K562 (cell line): ENCODE measurements at regions not wholly inside any gene's neighbourhood (a gene's known extent, or its start where the extent isn't known, plus 50 kb on each side); places are given as distances from the start of the nearest gene placed in this dataset.

Experiments used
- CHAMP1 ChIP-seq: fragments of 450-650 bp; IDR thresholded peaks from 2 replicates; pipeline ENCODE4 v1.6.1; 2016; ENCODE audit warnings: mild to moderate bottlenecking
- CTCFL ChIP-seq: IDR thresholded peaks from 2 replicates; pipeline ENCODE4 v1.6.1; 2011; ENCODE audit warnings: borderline replicate concordance, low read depth, mild to moderate bottlenecking, moderate library complexity, low read length; ENCODE audit not compliant: insufficient read depth, poor library complexity, severe bottlenecking
- FOXA3 ChIP-seq, 2 experiments: fragments of 450-650 bp in 1 of 2; sonication (generic) in 1 of 2; formaldehyde crosslinking; IDR thresholded peaks in 1 of 2; conservative IDR thresholded peaks in 1 of 2; 2 replicates each; pipeline versions ENCODE4 v1.4.0 to v1.8.0; 2020 to 2022; ENCODE audit warnings: mild to moderate bottlenecking in 2 of 2, missing genetic modification reagents in 1 of 2
- GATAD2B ChIP-seq: fragments of 450-650 bp; IDR thresholded peaks from 2 replicates; pipeline ENCODE4 v1.6.1; 2017; ENCODE audit warnings: mild to moderate bottlenecking, borderline replicate concordance
- GTF3C2 ChIP-seq: IDR thresholded peaks from 3 replicates; pipeline ENCODE4 v1.6.1; 2011; ENCODE audit warnings: borderline replicate concordance, mild to moderate bottlenecking, moderate library complexity; ENCODE audit not compliant: insufficient read length; ENCODE audit errors: extremely low read depth
- HDAC6 ChIP-seq: IDR thresholded peaks from 2 replicates; pipeline ENCODE4 v1.6.1; 2012; ENCODE audit warnings: low read depth, mild to moderate bottlenecking, control low read depth, inconsistent platforms, low read length, moderate library complexity
- MYC ChIP-seq, 2 experiments: fragments of 250-450 bp in 1 of 2; sonication (Bioruptor Pico) in 1 of 2; IDR thresholded peaks; 2 replicates each; pipeline versions ENCODE4 v1.5.1 to v1.6.1; 2012 to 2021; ENCODE audit warnings: low read depth in 2 of 2, borderline replicate concordance in 1 of 2, improper control_type of control experiment in 1 of 2, low read length in 1 of 2, mild to moderate bottlenecking in 1 of 2, moderate library complexity in 1 of 2
- PHTF2 ChIP-seq: fragments of 250-450 bp; sonication (Bioruptor Pico); IDR thresholded peaks from 2 replicates; pipeline ENCODE4 v1.5.0; 2021; ENCODE audit warnings: mild to moderate bottlenecking
- SREBF1 ChIP-seq: fragments of 150-350 bp; IDR thresholded peaks from 2 replicates; pipeline ENCODE4 v1.6.1; 2014; ENCODE audit warnings: antibody characterized with exemption, low read depth, low read length, borderline replicate concordance
- TCF7L2 ChIP-seq: fragments of 150-350 bp; IDR thresholded peaks from 2 replicates; pipeline ENCODE4 v1.6.1; 2016; ENCODE audit warnings: low read depth, mild to moderate bottlenecking, low read length, moderate library complexity
- ZNF134 ChIP-seq: fragments of 250-450 bp; sonication (Bioruptor Pico); conservative IDR thresholded peaks from 2 replicates; pipeline ENCODE4 v1.4.0; 2020
- ZNF655 ChIP-seq: fragments of 250-450 bp; sonication (Bioruptor Pico); IDR thresholded peaks from 2 replicates; pipeline ENCODE4 v1.5.0; 2021
- TF ChIP-seq, protein P1 (sequence below): sonication (generic); formaldehyde crosslinking; IDR thresholded peaks from 2 replicates; pipeline ENCODE4 v1.5.0; 2020; ENCODE audit warnings: missing genetic modification reagents
- TF ChIP-seq, protein P2 (sequence below): fragments of 450-650 bp; IDR thresholded peaks from 2 replicates; pipeline ENCODE4 v1.6.1; 2018; ENCODE audit warnings: mild to moderate bottlenecking, low read depth; ENCODE audit not compliant: partially characterized antibody

- TF ChIP-seq GTF3C2 (no peak), FOXA3 (CRISPR knock-in tag; conservative IDR thresholded peaks at IDR 0.05 in 1 of 2, IDR thresholded peaks at IDR 0.05 in 1 of 2) (no peak), ZNF134 (CRISPR knock-in tag) (no peak), HDAC6 (no peak), MYC (IDR thresholded peaks at IDR 0.05; ENCODE audit: low read depth, low read length) (no peak), MYC (CRISPR knock-in tag; IDR thresholded peaks at IDR 0.05; ENCODE audit: borderline replicate concordance, low read depth) (no peak), CTCFL (no peak), SREBF1 (no peak), TCF7L2 (no peak), ZNF655 (no peak), PHTF2 (CRISPR knock-in tag) (no peak), GATAD2B (no peak), CHAMP1 (no peak)
- TF ChIP-seq, protein P1, sequence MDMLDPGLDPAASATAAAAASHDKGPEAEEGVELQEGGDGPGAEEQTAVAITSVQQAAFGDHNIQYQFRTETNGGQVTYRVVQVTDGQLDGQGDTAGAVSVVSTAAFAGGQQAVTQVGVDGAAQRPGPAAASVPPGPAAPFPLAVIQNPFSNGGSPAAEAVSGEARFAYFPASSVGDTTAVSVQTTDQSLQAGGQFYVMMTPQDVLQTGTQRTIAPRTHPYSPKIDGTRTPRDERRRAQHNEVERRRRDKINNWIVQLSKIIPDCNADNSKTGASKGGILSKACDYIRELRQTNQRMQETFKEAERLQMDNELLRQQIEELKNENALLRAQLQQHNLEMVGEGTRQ (CRISPR knock-in tag), result no peak
- TF ChIP-seq, protein P2, sequence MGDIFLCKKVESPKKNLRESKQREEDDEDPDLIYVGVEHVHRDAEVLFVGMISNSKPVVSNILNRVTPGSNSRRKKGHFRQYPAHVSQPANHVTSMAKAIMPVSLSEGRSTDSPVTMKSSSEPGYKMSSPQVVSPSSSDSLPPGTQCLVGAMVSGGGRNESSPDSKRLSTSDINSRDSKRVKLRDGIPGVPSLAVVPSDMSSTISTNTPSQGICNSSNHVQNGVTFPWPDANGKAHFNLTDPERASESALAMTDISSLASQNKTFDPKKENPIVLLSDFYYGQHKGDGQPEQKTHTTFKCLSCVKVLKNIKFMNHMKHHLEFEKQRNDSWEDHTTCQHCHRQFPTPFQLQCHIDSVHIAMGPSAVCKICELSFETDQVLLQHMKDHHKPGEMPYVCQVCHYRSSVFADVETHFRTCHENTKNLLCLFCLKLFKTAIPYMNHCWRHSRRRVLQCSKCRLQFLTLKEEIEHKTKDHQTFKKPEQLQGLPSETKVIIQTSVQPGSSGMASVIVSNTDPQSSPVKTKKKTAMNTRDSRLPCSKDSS, result no peak
Measured at GRCh38 chr15:95291898-95292472, 1038.5 kb upstream of the NR2F2 start (continued).
